ENCODE measurements at regions not wholly inside any gene's neighbourhood (a gene's known extent, or its start where the extent isn't known, plus 50 kb on each side); places are given as distances from the start of the nearest gene placed in this dataset.

GRCh38 chr14:64646103-64646502 lies 58.1 kb upstream of the PLEKHG3 start:
- POLR2A ChIA-PET, result no interaction called here
- CTCF ChIA-PET, result interaction anchor here (0.5 to 0.8 kb wide), 2 partner anchors 10 to 239 kb away, joined by 4 to 8 read pairs; no protein-coding TSS in a partner anchor
- no peak for TF ChIP-seq TARDBP (IDR thresholded peaks at IDR 0.05)
- TF ChIP-seq SP1 (IDR thresholded peaks at IDR 0.05), result no peak
- TF ChIP-seq CTBP1 (IDR thresholded peaks at IDR 0.05; ENCODE audit: borderline replicate concordance), result no peak

GRCh38 chr14:64649383-64649998 lies 54.7 kb upstream of the PLEKHG3 start:
- CTCF ChIA-PET, result interaction anchor here (1.0 kb wide), 1 partner anchor 13 kb away, joined by 3 read pairs; no protein-coding TSS in a partner anchor
- POLR2A ChIA-PET, result no interaction called here
- TF ChIP-seq FOXK2 (IDR thresholded peaks at IDR 0.05) (no peak), NFRKB (IDR thresholded peaks at IDR 0.05) (no peak), ARNT (IDR thresholded peaks at IDR 0.05) (no peak), FOXA1 (IDR thresholded peaks at IDR 0.05) (no peak), L3MBTL2 (conservative IDR thresholded peaks at IDR 0.05) (no peak), ZNF384 (IDR thresholded peaks at IDR 0.05) (no peak)
- no peak for DNase-seq (ENCODE audit: extremely low spot score)

More at GRCh38 chr14:64646103-64646502, 58.1 kb upstream of the PLEKHG3 start:
- no peak for DNase-seq (ENCODE audit: extremely low spot score)

GRCh38 chr14:64653900-64654245 lies 50.4 kb upstream of the PLEKHG3 start:
- CTCF ChIA-PET, result no interaction called here
- POLR2A ChIA-PET, result no interaction called here
- DNase-seq (ENCODE audit: extremely low spot score), result no peak
- TF ChIP-seq SUZ12 (IDR thresholded peaks at IDR 0.05) (no peak), FOXK2 (IDR thresholded peaks at IDR 0.05) (no peak), BHLHE40 (IDR thresholded peaks at IDR 0.05; ENCODE audit: borderline replicate concordance) (no peak), HDGF (IDR thresholded peaks at IDR 0.05; ENCODE audit: borderline replicate concordance) (no peak), FOXM1 (IDR thresholded peaks at IDR 0.05; ENCODE audit: borderline replicate concordance) (no peak), PKNOX1 (IDR thresholded peaks at IDR 0.05) (no peak), LEF1 (IDR thresholded peaks at IDR 0.05; ENCODE audit: borderline replicate concordance) (no peak), L3MBTL2 (conservative IDR thresholded peaks at IDR 0.05) (no peak), FOXA1 (IDR thresholded peaks at IDR 0.05) (no peak), ARNT (IDR thresholded peaks at IDR 0.05) (no peak)

GRCh38 chr14:64654246-64654900 lies 49.9 kb upstream of the PLEKHG3 start:
- ChIA-PET CTCF (interaction anchor here (1.4 kb wide), 1 partner anchor 18 kb away, joined by 3 read pairs; no protein-coding TSS in a partner anchor), POLR2A (no interaction called here)
- TF ChIP-seq FOXM1 (IDR thresholded peaks at IDR 0.05; ENCODE audit: borderline replicate concordance), result no peak
- no peak for TF ChIP-seq SP1 (IDR thresholded peaks at IDR 0.05)
- TF ChIP-seq L3MBTL2 (conservative IDR thresholded peaks at IDR 0.05), result no peak
- TF ChIP-seq FOXA1 (IDR thresholded peaks at IDR 0.05), result no peak
- TF ChIP-seq ARNT (IDR thresholded peaks at IDR 0.05), result no peak
- no peak for TF ChIP-seq NFRKB (IDR thresholded peaks at IDR 0.05)
- no peak for TF ChIP-seq ELF4 (IDR thresholded peaks at IDR 0.05)
- TF ChIP-seq CTBP1 (IDR thresholded peaks at IDR 0.05; ENCODE audit: borderline replicate concordance), result no peak
- TF ChIP-seq PKNOX1 (IDR thresholded peaks at IDR 0.05), result no peak
- no peak for TF ChIP-seq LEF1 (IDR thresholded peaks at IDR 0.05; ENCODE audit: borderline replicate concordance)
- TF ChIP-seq HDGF (IDR thresholded peaks at IDR 0.05; ENCODE audit: borderline replicate concordance), result no peak
- no peak for TF ChIP-seq BHLHE40 (IDR thresholded peaks at IDR 0.05; ENCODE audit: borderline replicate concordance)
- TF ChIP-seq SUZ12 (IDR thresholded peaks at IDR 0.05), result no peak
- no peak for TF ChIP-seq TARDBP (IDR thresholded peaks at IDR 0.05)
- no peak for TF ChIP-seq FOXK2 (IDR thresholded peaks at IDR 0.05)
- no peak for TF ChIP-seq ZNF384 (IDR thresholded peaks at IDR 0.05)
- no peak for DNase-seq (ENCODE audit: extremely low spot score)
